GM23248 (cell line): ENCODE measurements at regions not wholly inside any gene's neighbourhood (a gene's known extent, or its start where the extent isn't known, plus 50 kb on each side); places are given as distances from the start of the nearest gene placed in this dataset.
"Not testable (repeated sequence)": the region's sequence is repeated elsewhere in the genome, so short reads cannot be mapped to it uniquely, and the experiment has no call there.

Source experiments
- DNase-seq: peaks from one replicate; pipeline ENCODE4 v3.0.0-alpha.2; 2015
- H2AFZ ChIP-seq: fragments of 200-600 bp; sonication (generic); 2 replicates; pipeline ENCODE4 v1.6.1; 2016; ENCODE audit warnings: antibody characterized with exemption
- H3F3A ChIP-seq: fragments of 200-600 bp; sonication (generic); 2 replicates; pipeline ENCODE4 v1.6.1; 2016; ENCODE audit warnings: mild to moderate bottlenecking, antibody characterized with exemption, mixed run types; ENCODE audit not compliant: insufficient read depth
- H3K27ac ChIP-seq: fragments of 200-600 bp; sonication (generic); 2 replicates; pipeline ENCODE4 v1.5.1; 2016; ENCODE audit warnings: mild to moderate bottlenecking
- H3K27me3 ChIP-seq: fragments of 200-600 bp; sonication (generic); replicated peaks from 2 replicates; pipeline ENCODE4 v1.6.1; 2016; ENCODE audit warnings: mild to moderate bottlenecking; ENCODE audit not compliant: insufficient read depth
- H3K36me3 ChIP-seq: fragments of 200-600 bp; sonication (generic); 2 replicates; pipeline ENCODE4 v1.6.1; 2016; ENCODE audit warnings: low read depth, mild to moderate bottlenecking
- H3K4me1 ChIP-seq: fragments of 200-600 bp; sonication (generic); 2 replicates; pipeline ENCODE4 v1.6.1; 2016; ENCODE audit warnings: mild to moderate bottlenecking; ENCODE audit not compliant: insufficient read depth
- H3K4me2 ChIP-seq: fragments of 200-600 bp; sonication (generic); one replicate; pipeline ENCODE4 v1.6.1; 2016; ENCODE audit warnings: mild to moderate bottlenecking; ENCODE audit not compliant: unreplicated experiment
- H3K4me3 ChIP-seq: fragments of 200-600 bp; sonication (generic); 2 replicates; pipeline ENCODE4 v1.5.1; 2016; ENCODE audit warnings: mild to moderate bottlenecking
- H3K79me2 ChIP-seq: fragments of 200-600 bp; sonication (generic); 2 replicates; pipeline ENCODE4 v1.6.1; 2016; ENCODE audit warnings: mild to moderate bottlenecking; ENCODE audit not compliant: insufficient read depth
- H3K9ac ChIP-seq: fragments of 200-600 bp; sonication (generic); 2 replicates; pipeline ENCODE4 v1.6.1; 2016; ENCODE audit warnings: mild to moderate bottlenecking
- H3K9me2 ChIP-seq: fragments of 200-600 bp; sonication (generic); 2 replicates; pipeline ENCODE4 v1.6.1; 2016; ENCODE audit warnings: mixed run types, mild to moderate bottlenecking, moderate library complexity; ENCODE audit not compliant: insufficient read depth
- H3K9me3 ChIP-seq: fragments of 200-600 bp; sonication (generic); one replicate; pipeline ENCODE4 v1.6.1; 2017; ENCODE audit warnings: low read depth
- H4K20me1 ChIP-seq: fragments of 200-600 bp; sonication (generic); 2 replicates; pipeline ENCODE4 v1.6.0; 2016; ENCODE audit not compliant: insufficient read depth
- EZH2 ChIP-seq: fragments of 200-600 bp; sonication (generic); IDR thresholded peaks from 2 replicates; pipeline ENCODE4 v1.6.1; 2018; ENCODE audit warnings: antibody characterized with exemption, mild to moderate bottlenecking; ENCODE audit not compliant: insufficient read depth, poor library complexity, severe bottlenecking
- EZH2phosphoT487 ChIP-seq: fragments of 200-600 bp; sonication (generic); IDR thresholded peaks from 2 replicates; pipeline ENCODE4 v1.6.1; 2018; ENCODE audit warnings: antibody characterized with exemption, moderate library complexity, mild to moderate bottlenecking, low read depth; ENCODE audit not compliant: insufficient read depth
- WGBS, 2 experiments: methylation state at CpG; one replicate each; pipeline ENCODE4 v1.1.6; 2015 to 2017; ENCODE audit warnings: low lambda C conversion rate in 2 of 2, low coverage in 1 of 2; ENCODE audit errors: missing lambda C conversion rate in 2 of 2; 5-methylcytosine and 5-hydroxymethylcytosine counted together
- in situ Hi-C: fragments of 300-500 bp; cut with MboI; formaldehyde crosslinking; loops from 2 replicates; pipeline ENCODE4 v1.15.0; 2020

GRCh38 chr2:39894082-39894481, 115.0 kb upstream of the THUMPD2 start:
- in situ Hi-C loops, result no loop called here
- no peak overlapping the region for H3K4me2 ChIP-seq
- H3K4me3 ChIP-seq, result no peak overlapping the region

GRCh38 chr2:39893616-39894015, 114.6 kb upstream of the THUMPD2 start:
- H3K4me2 ChIP-seq, result no peak overlapping the region
- WGBS, 2 experiments, result 41 to 45% methylated on average over 4 of the region's 4 CpGs
- no peaks in the 10 kb centered on the region for H3K27me3 ChIP-seq
- no peak overlapping the region for H3K4me3 ChIP-seq
- no peak overlapping the region for H3K27ac ChIP-seq
- H3K9ac ChIP-seq, result no peak overlapping the region
- no peaks in the 10 kb centered on the region for H3K36me3 ChIP-seq
- no peaks in the 10 kb centered on the region for H3F3A ChIP-seq
- no peak for DNase-seq
- no peaks in the 10 kb centered on the region for H4K20me1 ChIP-seq
- H3K9me2 ChIP-seq, result no peaks in the 10 kb centered on the region
- in situ Hi-C loops, result no loop called here
- TF ChIP-seq EZH2 (no peak), EZH2phosphoT487 (no peak)
- no peak overlapping the region for H2AFZ ChIP-seq
- H3K4me1 ChIP-seq, result no peaks in the 10 kb centered on the region
- no peaks in the 10 kb centered on the region for H3K79me2 ChIP-seq
- no peaks in the 10 kb centered on the region for H3K9me3 ChIP-seq

More at GRCh38 chr2:39894082-39894481, 115.0 kb upstream of the THUMPD2 start:
- Histone ChIP-seq H3F3A (no peaks in the 10 kb centered on the region), H3K27ac (no peak overlapping the region), H3K9me3 (no peaks in the 10 kb centered on the region), H3K9ac (no peak overlapping the region), H4K20me1 (no peaks in the 10 kb centered on the region), H3K4me1 (no peaks in the 10 kb centered on the region), H3K36me3 (no peaks in the 10 kb centered on the region), H3K27me3 (no peaks in the 10 kb centered on the region), H2AFZ (no peak overlapping the region), H3K79me2 (no peaks in the 10 kb centered on the region), H3K9me2 (no peaks in the 10 kb centered on the region)
- WGBS, 2 experiments, result 55% methylated on average over 8 of the region's 8 CpGs
- TF ChIP-seq EZH2phosphoT487, result no peak
- TF ChIP-seq EZH2, result no peak
- no peak for DNase-seq

GRCh38 chr2:39881948-39882347, 102.9 kb upstream of the THUMPD2 start:
- WGBS, 2 experiments, result 20 to 29% methylated on average over 1 of the region's 1 CpG
- no peaks in the 10 kb centered on the region for H3K9me2 ChIP-seq
- H3K9ac ChIP-seq, result no peak overlapping the region
- TF ChIP-seq EZH2, result no peak
- TF ChIP-seq EZH2phosphoT487, result no peak
- H3K79me2 ChIP-seq, result no peaks in the 10 kb centered on the region
- H3K36me3 ChIP-seq, result no peaks in the 10 kb centered on the region
- no peak overlapping the region for H3K27ac ChIP-seq
- H3K4me1 ChIP-seq, result no peaks in the 10 kb centered on the region
- H3K27me3 ChIP-seq, result no peaks in the 10 kb centered on the region
- no peak overlapping the region for H3K4me2 ChIP-seq
- no peak overlapping the region for H2AFZ ChIP-seq
- H3K4me3 ChIP-seq, result no peak overlapping the region
- peak; percentile 7 for DNase-seq
- in situ Hi-C loops, result no loop called here
- no peaks in the 10 kb centered on the region for H3F3A ChIP-seq
- no peaks in the 10 kb centered on the region for H3K9me3 ChIP-seq
- no peaks in the 10 kb centered on the region for H4K20me1 ChIP-seq

- Histone ChIP-seq H2AFZ (no peak overlapping the region), H3K27me3 (no peaks in the 10 kb centered on the region), H4K20me1 (no peaks in the 10 kb centered on the region), H3F3A (no peaks in the 10 kb centered on the region), H3K9me3 (no peaks in the 10 kb centered on the region), H3K4me3 (no peak overlapping the region), H3K4me1 (no peaks in the 10 kb centered on the region), H3K9ac (no peak overlapping the region), H3K4me2 (no peak overlapping the region), H3K27ac (no peak overlapping the region), H3K36me3 (no peaks in the 10 kb centered on the region), H3K9me2 (no peaks in the 10 kb centered on the region), H3K79me2 (no peaks in the 10 kb centered on the region)
- peak; percentile 45 for DNase-seq
- in situ Hi-C loops, result no loop called here
- TF ChIP-seq EZH2 (no peak), EZH2phosphoT487 (no peak)
Measured at GRCh38 chr2:39881494-39881893, 102.4 kb upstream of the THUMPD2 start.

GRCh38 chr2:39879001-39879400, 99.9 kb upstream of the THUMPD2 start:
- DNase-seq, H3K79me2 ChIP-seq, H3K27me3 ChIP-seq, H3K36me3 ChIP-seq, in situ Hi-C loops, H3K9me3 ChIP-seq, H3K4me2 ChIP-seq, H2AFZ ChIP-seq, H3K9me2 ChIP-seq, H3K27ac ChIP-seq, H3K4me3 ChIP-seq, H3K9ac ChIP-seq, H4K20me1 ChIP-seq: not testable (repeated sequence)
- 80 to 84% methylated on average over 2 of the region's 2 CpGs for WGBS, 2 experiments
- H3K4me1 ChIP-seq, result peaks cover 11% of the 10 kb centered on the region
- peaks cover 13% of the 10 kb centered on the region; the same call in 1 of the 2 replicates for H3F3A ChIP-seq
